ENCODE measurements at regions not wholly inside any gene's neighbourhood (a gene's known extent, or its start where the extent isn't known, plus 50 kb on each side); places are given as distances from the start of the nearest gene placed in this dataset.

DNA sequence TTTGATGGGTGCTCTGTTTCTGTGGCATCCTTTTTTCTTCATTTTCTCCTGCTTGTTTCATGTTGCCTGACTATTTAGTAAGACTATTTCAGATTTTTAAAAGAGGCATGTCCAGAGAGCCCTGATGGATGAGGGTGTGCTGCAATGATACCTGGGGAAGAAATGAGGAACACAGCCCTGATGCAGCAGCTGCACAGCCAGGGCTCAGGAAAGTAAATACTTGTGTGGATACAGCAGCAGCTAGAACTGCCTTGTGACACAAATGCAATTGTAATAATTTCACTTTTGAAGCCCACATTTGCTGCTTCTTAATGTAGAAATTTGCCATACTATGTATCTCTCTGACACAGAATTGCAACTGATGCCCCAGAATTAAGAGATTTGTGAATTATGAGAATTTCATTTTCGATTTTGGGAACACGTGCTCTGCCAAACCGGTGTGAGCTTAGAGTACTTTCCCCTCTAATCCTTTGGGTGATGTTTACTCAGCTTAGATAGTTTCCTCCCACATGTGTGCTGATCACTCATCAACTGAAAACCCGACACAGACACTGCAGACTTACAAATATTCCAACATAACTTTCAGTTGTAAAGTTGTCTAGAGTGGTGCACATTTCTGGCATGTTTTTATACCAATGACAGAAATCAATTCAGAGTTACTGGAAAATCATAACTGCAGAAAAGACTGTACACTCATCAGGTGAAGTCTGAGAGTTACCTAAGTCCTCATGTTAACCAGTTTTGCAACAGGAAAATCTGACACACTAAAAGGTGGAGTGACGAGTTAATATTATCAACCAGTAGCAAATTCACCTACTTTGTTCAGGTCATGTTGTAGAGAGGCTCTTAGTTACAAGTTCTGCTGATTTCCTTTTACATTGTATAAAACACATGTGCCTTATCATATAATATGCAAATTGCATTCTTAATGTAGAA lies 383.4 kb downstream of the CBLN2 start:
- no peak for DNase-seq

DNA sequence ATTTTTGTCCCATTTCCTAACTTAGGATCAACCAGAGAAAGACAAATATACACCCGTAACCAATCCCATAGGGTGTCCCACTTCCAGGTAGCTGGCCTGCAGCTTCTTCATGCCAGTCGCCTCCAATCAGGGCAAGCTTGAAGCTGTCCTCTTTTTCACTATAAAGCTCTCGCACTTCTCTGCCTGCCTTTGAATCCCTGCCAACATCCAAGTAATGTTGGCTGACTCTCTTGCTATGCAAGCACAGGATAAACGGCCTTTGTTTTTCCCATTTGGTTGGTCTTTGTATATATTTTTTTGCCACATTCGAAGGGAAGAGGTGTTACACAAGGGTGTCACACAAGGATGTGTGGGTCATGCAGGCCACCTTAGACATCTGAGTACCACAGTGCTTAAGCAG lies 388.8 kb downstream of the CBLN2 start:
- intact Hi-C loops (cut with DNase I), result no loop called here
- H3K9me3 ChIP-seq, result no peaks in the 10 kb centered on the region
- ATAC-seq, result no peak
- WGBS, 2 donors, result 18 to 21% methylated on average over 5 of the region's 5 CpGs
- H3K27ac ChIP-seq, result no peak overlapping the region
- no peak overlapping the region for H3K4me3 ChIP-seq
- DNase-seq, result peak in 2 of 4 donors; percentile 13 to 15
- no peaks in the 10 kb centered on the region for H3K27me3 ChIP-seq
- no peak for TF ChIP-seq POLR2A (IDR thresholded peaks at IDR 0.05)
- TF ChIP-seq, protein P1, sequence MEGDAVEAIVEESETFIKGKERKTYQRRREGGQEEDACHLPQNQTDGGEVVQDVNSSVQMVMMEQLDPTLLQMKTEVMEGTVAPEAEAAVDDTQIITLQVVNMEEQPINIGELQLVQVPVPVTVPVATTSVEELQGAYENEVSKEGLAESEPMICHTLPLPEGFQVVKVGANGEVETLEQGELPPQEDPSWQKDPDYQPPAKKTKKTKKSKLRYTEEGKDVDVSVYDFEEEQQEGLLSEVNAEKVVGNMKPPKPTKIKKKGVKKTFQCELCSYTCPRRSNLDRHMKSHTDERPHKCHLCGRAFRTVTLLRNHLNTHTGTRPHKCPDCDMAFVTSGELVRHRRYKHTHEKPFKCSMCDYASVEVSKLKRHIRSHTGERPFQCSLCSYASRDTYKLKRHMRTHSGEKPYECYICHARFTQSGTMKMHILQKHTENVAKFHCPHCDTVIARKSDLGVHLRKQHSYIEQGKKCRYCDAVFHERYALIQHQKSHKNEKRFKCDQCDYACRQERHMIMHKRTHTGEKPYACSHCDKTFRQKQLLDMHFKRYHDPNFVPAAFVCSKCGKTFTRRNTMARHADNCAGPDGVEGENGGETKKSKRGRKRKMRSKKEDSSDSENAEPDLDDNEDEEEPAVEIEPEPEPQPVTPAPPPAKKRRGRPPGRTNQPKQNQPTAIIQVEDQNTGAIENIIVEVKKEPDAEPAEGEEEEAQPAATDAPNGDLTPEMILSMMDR (IDR thresholded peaks at IDR 0.05), result no peak
- no peaks in the 10 kb centered on the region for H3K4me1 ChIP-seq
- no peaks in the 10 kb centered on the region for H3K36me3 ChIP-seq (replicated peaks in 1 of 2; ENCODE audit: insufficient read depth in 1 of 2, low read depth in 2 of 2)

More for the DNA sequence above, 383.4 kb downstream of the CBLN2 start:
- ATAC-seq, result no peak
- no peaks in the 10 kb centered on the region for H3K4me1 ChIP-seq
- intact Hi-C loops (cut with DNase I), result no loop called here
- no peaks in the 10 kb centered on the region for H3K27me3 ChIP-seq
- no peaks in the 10 kb centered on the region for H3K36me3 ChIP-seq (replicated peaks in 1 of 2; ENCODE audit: insufficient read depth in 1 of 2, low read depth in 2 of 2)
- no peak for TF ChIP-seq POLR2A (IDR thresholded peaks at IDR 0.05)
- TF ChIP-seq, protein P1 (IDR thresholded peaks at IDR 0.05), result no peak
- no peak overlapping the region for H3K4me3 ChIP-seq
- WGBS, 2 donors, result 23% methylated on average over 5 of the region's 5 CpGs
- H3K27ac ChIP-seq, result no peak overlapping the region
- H3K9me3 ChIP-seq, result no peaks in the 10 kb centered on the region

DNA sequence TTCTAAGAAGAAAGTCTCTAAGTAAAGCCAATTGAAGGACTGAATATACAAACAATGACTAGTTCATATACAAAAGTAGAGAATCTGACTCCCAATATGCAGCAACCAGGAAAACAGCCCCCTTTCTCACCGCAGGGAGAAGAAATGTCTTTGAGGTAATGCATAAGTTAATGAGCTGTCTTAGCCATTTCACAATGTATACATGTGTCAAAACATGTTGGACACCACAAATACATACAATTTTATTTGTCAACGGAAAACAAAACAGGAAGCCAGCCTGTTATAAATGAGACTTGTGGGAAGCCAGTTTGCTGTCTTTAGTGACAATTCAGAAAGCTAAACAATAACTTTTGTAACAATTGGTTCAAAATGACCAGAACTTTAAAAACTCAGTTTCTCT lies 389.2 kb downstream of the CBLN2 start:
- Histone ChIP-seq H3K36me3 (replicated peaks in 1 of 2; ENCODE audit: insufficient read depth in 1 of 2, low read depth in 2 of 2) (no peaks in the 10 kb centered on the region), H3K9me3 (no peaks in the 10 kb centered on the region), H3K4me1 (no peaks in the 10 kb centered on the region), H3K4me3 (no peak overlapping the region), H3K27me3 (no peaks in the 10 kb centered on the region), H3K27ac (no peak overlapping the region)
- TF ChIP-seq, protein P1 (IDR thresholded peaks at IDR 0.05), result no peak
- no peak for TF ChIP-seq POLR2A (IDR thresholded peaks at IDR 0.05)
- ATAC-seq (no peak), DNase-seq (no peak)
- 42 to 45% methylated on average over 2 of the region's 2 CpGs for WGBS, 2 donors
- intact Hi-C loops (cut with DNase I), result no loop called here

DNA sequence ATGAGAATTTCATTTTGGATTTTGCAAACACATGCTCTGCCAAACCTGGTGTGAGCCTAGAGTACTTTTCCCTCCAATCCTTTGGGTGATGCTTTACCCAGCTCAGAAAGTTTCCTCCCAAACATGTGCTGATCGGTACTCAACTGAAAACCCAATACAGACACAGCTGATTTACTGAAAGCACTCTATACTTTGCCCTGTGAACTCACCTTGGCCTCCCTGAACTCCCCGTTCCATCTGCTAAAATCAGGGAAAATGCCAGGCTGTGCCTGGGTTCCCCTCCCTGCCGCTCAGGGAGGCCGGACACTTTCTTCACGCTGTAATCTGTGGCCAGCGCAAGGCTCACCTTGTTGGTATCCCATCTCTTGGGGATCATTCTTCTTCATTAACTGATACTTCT lies 391.2 kb downstream of the CBLN2 start:
- Histone ChIP-seq H3K4me3 (no peak overlapping the region), H3K36me3 (replicated peaks in 1 of 2; ENCODE audit: insufficient read depth in 1 of 2, low read depth in 2 of 2) (no peaks in the 10 kb centered on the region), H3K9me3 (no peaks in the 10 kb centered on the region), H3K4me1 (no peaks in the 10 kb centered on the region), H3K27ac (no peak overlapping the region), H3K27me3 (no peaks in the 10 kb centered on the region)
- 82 to 86% methylated on average over 6 of the region's 6 CpGs for WGBS, 2 donors
- intact Hi-C loops (cut with DNase I), result no loop called here
- no peak for TF ChIP-seq POLR2A (IDR thresholded peaks at IDR 0.05)
- TF ChIP-seq, protein P1 (IDR thresholded peaks at IDR 0.05), result no peak
- no peak for DNase-seq
- ATAC-seq, result no peak

DNA sequence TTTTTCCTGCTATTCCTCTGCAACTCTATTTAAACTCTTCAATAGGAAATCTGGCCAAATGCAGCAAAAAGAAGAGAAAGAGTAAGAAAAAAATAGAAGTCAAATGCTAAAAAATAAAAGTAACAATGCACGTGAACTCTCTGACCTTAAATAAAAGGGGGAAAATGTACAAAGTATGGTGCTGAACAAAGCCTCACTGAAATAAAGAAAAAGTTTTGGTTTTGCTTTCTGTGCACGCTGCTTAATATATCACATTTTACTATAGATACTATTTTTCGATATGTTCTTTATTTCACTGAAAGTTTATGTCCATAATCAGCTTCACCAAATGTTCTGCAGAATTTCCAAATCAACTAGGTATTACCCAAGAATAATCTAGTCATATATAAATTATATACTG lies 396.3 kb downstream of the CBLN2 start:
- Histone ChIP-seq H3K4me1 (no peaks in the 10 kb centered on the region), H3K27me3 (no peaks in the 10 kb centered on the region), H3K36me3 (replicated peaks in 1 of 2; ENCODE audit: insufficient read depth in 1 of 2, low read depth in 2 of 2) (no peaks in the 10 kb centered on the region), H3K9me3 (no peaks in the 10 kb centered on the region), H3K4me3 (no peak overlapping the region), H3K27ac (no peak overlapping the region)
- TF ChIP-seq POLR2A (IDR thresholded peaks at IDR 0.05), result no peak
- WGBS, 2 donors, result 62 to 72% methylated on average over 3 of the region's 3 CpGs
- no peak for DNase-seq
- no peak for ATAC-seq
- intact Hi-C loops (cut with DNase I), result no loop called here
